ENCODE measurements at regions not wholly inside any gene's neighbourhood (a gene's known extent, or its start where the extent isn't known, plus 50 kb on each side); places are given as distances from the start of the nearest gene placed in this dataset.

DNA sequence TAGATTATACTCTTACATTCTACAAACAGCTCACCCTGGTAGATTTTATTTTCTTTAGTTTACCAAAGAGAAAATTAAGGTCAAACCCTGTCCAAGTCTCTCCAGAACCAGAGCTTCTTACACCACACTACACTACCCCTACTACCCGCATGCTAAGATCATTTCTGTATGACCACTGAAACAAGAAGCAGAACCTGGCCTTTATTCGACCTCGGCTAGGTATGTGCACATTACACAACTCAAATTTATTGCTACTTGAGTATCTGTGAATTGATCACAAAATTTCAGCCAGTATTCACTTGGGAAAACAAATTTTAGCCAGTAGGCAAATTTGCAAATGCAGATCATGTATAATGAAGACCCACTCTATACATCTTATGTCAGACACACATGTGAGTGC is 2437.0 kb downstream of the PCDH9 start:
- H3K4me1 ChIP-seq (ENCODE audit: control insufficient read depth, extremely low read depth, insufficient read depth, low read length) = no peaks in the 10 kb centered on the region
- no peak overlapping the region for H3K4me3 ChIP-seq (replicated peaks in 1 of 3; ENCODE audit: insufficient read depth in 1 of 3, low read depth in 1 of 3, low read length in 3 of 3)
- CTCF ChIA-PET = no interaction called here
- H3K36me3 ChIP-seq (ENCODE audit: control insufficient read depth in 2 of 2, extremely low read depth in 1 of 2, insufficient read depth in 2 of 2, low read length in 2 of 2) = no peaks in the 10 kb centered on the region
- H3K79me2 ChIP-seq (ENCODE audit: control insufficient read depth, insufficient read depth, low read length) = no peaks in the 10 kb centered on the region
- FAIRE-seq (no peak), DNase-seq (ENCODE audit: low read depth, low spot score) (no peak)
- no peak overlapping the region for H3K9ac ChIP-seq (replicated peaks; ENCODE audit: extremely low read depth, insufficient read depth, low read length)
- no peaks in the 10 kb centered on the region for H3K9me1 ChIP-seq (replicated peaks; ENCODE audit: control insufficient read depth, extremely low read depth, insufficient read depth, low read length)
- BruUV-seq (replicated peaks) = no TSS peak
- H3K27me3 ChIP-seq (ENCODE audit: control insufficient read depth in 2 of 2, insufficient read depth in 2 of 2, low read length in 2 of 2) = no peaks in the 10 kb centered on the region
- dilution Hi-C loops (cut with MboI; ENCODE audit: extremely low pct_ligation_motif_present, low sequenced_read_pairs) (no loop called here), intact Hi-C loops (cut with micrococcal nuclease) (no loop called here)
- H3K27ac ChIP-seq (ENCODE audit: insufficient read depth, low read depth, low read length) = no peak overlapping the region
- H4K20me1 ChIP-seq (replicated peaks; ENCODE audit: control insufficient read depth, extremely low read depth, insufficient read depth, low read length) = no peaks in the 10 kb centered on the region
- no peaks in the 10 kb centered on the region for H3K9me3 ChIP-seq (replicated peaks; ENCODE audit: control insufficient read depth, insufficient read depth, low read length)
- no peak overlapping the region for H2AFZ ChIP-seq (ENCODE audit: low read depth, low read length)
- POLR2A ChIA-PET = no interaction called here
- TF ChIP-seq, protein P1, sequence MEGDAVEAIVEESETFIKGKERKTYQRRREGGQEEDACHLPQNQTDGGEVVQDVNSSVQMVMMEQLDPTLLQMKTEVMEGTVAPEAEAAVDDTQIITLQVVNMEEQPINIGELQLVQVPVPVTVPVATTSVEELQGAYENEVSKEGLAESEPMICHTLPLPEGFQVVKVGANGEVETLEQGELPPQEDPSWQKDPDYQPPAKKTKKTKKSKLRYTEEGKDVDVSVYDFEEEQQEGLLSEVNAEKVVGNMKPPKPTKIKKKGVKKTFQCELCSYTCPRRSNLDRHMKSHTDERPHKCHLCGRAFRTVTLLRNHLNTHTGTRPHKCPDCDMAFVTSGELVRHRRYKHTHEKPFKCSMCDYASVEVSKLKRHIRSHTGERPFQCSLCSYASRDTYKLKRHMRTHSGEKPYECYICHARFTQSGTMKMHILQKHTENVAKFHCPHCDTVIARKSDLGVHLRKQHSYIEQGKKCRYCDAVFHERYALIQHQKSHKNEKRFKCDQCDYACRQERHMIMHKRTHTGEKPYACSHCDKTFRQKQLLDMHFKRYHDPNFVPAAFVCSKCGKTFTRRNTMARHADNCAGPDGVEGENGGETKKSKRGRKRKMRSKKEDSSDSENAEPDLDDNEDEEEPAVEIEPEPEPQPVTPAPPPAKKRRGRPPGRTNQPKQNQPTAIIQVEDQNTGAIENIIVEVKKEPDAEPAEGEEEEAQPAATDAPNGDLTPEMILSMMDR (IDR thresholded peaks at IDR 0.05; ENCODE audit: extremely low read depth in 1 of 2, insufficient read depth in 1 of 2, low read depth in 1 of 2, low read length in 2 of 2) = no peak
- TF ChIP-seq, protein P2, sequence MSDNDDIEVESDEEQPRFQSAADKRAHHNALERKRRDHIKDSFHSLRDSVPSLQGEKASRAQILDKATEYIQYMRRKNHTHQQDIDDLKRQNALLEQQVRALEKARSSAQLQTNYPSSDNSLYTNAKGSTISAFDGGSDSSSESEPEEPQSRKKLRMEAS (IDR thresholded peaks at IDR 0.05; ENCODE audit: insufficient read depth, insufficient read length) = no peak
- TF ChIP-seq POLR2AphosphoS5 (IDR thresholded peaks at IDR 0.05; ENCODE audit: insufficient read depth, low read depth, low read length) = no peak
- no peak overlapping the region for H3K4me2 ChIP-seq (ENCODE audit: insufficient read depth, low read length)

- intact Hi-C loops (cut with micrococcal nuclease) = no loop called here
- Histone ChIP-seq H3K9ac (replicated peaks; ENCODE audit: extremely low read depth, insufficient read depth, low read length) (no peak overlapping the region), H2AFZ (ENCODE audit: low read depth, low read length) (no peak overlapping the region), H3K4me2 (ENCODE audit: insufficient read depth, low read length) (no peak overlapping the region), H3K36me3 (ENCODE audit: control insufficient read depth in 2 of 2, extremely low read depth in 1 of 2, insufficient read depth in 2 of 2, low read length in 2 of 2) (no peaks in the 10 kb centered on the region), H3K79me2 (ENCODE audit: control insufficient read depth, insufficient read depth, low read length) (no peaks in the 10 kb centered on the region), H3K4me1 (ENCODE audit: control insufficient read depth, extremely low read depth, insufficient read depth, low read length) (no peaks in the 10 kb centered on the region), H3K9me3 (replicated peaks; ENCODE audit: control insufficient read depth, insufficient read depth, low read length) (no peaks in the 10 kb centered on the region), H3K27me3 (ENCODE audit: control insufficient read depth in 2 of 2, insufficient read depth in 2 of 2, low read length in 2 of 2) (no peaks in the 10 kb centered on the region), H3K9me1 (replicated peaks; ENCODE audit: control insufficient read depth, extremely low read depth, insufficient read depth, low read length) (no peaks in the 10 kb centered on the region), H3K27ac (ENCODE audit: insufficient read depth, low read depth, low read length) (no peak overlapping the region), H3K4me3 (replicated peaks in 1 of 3; ENCODE audit: insufficient read depth in 1 of 3, low read depth in 1 of 3, low read length in 3 of 3) (no peak overlapping the region), H4K20me1 (replicated peaks; ENCODE audit: control insufficient read depth, extremely low read depth, insufficient read depth, low read length) (no peaks in the 10 kb centered on the region)
- DNase-seq (ENCODE audit: low read depth, low spot score) = no peak
- POLR2A ChIA-PET = no interaction called here
- no TSS peak for BruUV-seq (replicated peaks)
- TF ChIP-seq MYC (IDR thresholded peaks at IDR 0.05; ENCODE audit: low read depth, low read length) (no peak), POLR2A (IDR thresholded peaks at IDR 0.05; ENCODE audit: low read depth, low read length) (no peak)
- TF ChIP-seq, protein P1 (IDR thresholded peaks at IDR 0.05; ENCODE audit: extremely low read depth in 1 of 2, insufficient read depth in 1 of 2, low read depth in 1 of 2, low read length in 2 of 2) = no peak
- CTCF ChIA-PET = no interaction called here
- no peak for FAIRE-seq
- dilution Hi-C loops (cut with MboI; ENCODE audit: extremely low pct_ligation_motif_present, low sequenced_read_pairs) = no loop called here
These were observed 2438.8 kb downstream of the PCDH9 start for GRCh38 chr13:64791373-64791772.

Measured in endothelial cell of umbilical vein (primary cell).